ENCODE measurements at regions not wholly inside any gene's neighbourhood (a gene's known extent, or its start where the extent isn't known, plus 50 kb on each side); places are given as distances from the start of the nearest gene placed in this dataset.
"Not testable (repeated sequence)": the region's sequence is repeated elsewhere in the genome, so short reads cannot be mapped to it uniquely, and the experiment has no call there.

DNA sequence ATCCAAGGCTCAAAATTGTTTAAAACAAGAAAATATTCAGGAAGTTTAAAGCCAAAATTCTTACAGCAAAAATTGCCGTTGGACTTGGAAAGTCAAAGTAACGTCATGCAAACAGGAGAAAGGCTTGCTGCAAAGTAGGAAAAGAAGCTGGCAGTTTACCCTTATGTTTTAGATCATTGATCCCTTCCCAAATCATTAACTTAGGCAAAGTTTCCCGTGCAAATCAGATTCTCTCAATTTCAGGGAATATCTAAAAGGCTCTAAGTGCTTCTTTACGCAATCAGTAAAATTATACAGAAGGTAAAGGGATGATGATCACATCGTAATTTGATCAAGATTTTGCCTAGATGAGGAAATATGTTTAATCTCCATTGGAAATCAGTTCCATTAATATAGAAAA is 197.5 kb downstream of the ALDH8A1 start:
- Histone ChIP-seq H3K27me3 (replicated peaks; ENCODE audit: insufficient read depth) (peaks cover 9% of the 10 kb centered on the region; the same call in 1 of the 2 replicates), H3K4me2 (ENCODE audit: unreplicated experiment) (no peak overlapping the region), H3K9me3 (ENCODE audit: low read depth) (no peaks in the 10 kb centered on the region), H3K36me3 (ENCODE audit: low read depth) (no peaks in the 10 kb centered on the region), H3K9me2 (ENCODE audit: insufficient read depth) (no peaks in the 10 kb centered on the region), H2AFZ (no peak overlapping the region), H3K4me3 (no peak overlapping the region), H3K9ac (no peak overlapping the region), H3K27ac (no peak overlapping the region), H3F3A (ENCODE audit: insufficient read depth) (no peaks in the 10 kb centered on the region), H3K79me2 (ENCODE audit: insufficient read depth) (no peaks in the 10 kb centered on the region), H4K20me1 (ENCODE audit: insufficient read depth) (no peaks in the 10 kb centered on the region), H3K4me1 (ENCODE audit: insufficient read depth) (peaks cover 5% of the 10 kb centered on the region; the same call in 1 of the 2 replicates)
- in situ Hi-C loops (cut with MboI): no loop called here
- no peak for TF ChIP-seq EZH2phosphoT487 (IDR thresholded peaks at IDR 0.05; ENCODE audit: insufficient read depth, low read depth)
- TF ChIP-seq EZH2 (IDR thresholded peaks at IDR 0.05; ENCODE audit: insufficient read depth, poor library complexity, severe bottlenecking): no peak
- 74 to 79% methylated on average over 5 of the region's 5 CpGs for WGBS, 2 experiments (ENCODE audit: low coverage in 1 of 2, low lambda C conversion rate in 2 of 2, missing lambda C conversion rate in 2 of 2)
- no peak for DNase-seq

DNA sequence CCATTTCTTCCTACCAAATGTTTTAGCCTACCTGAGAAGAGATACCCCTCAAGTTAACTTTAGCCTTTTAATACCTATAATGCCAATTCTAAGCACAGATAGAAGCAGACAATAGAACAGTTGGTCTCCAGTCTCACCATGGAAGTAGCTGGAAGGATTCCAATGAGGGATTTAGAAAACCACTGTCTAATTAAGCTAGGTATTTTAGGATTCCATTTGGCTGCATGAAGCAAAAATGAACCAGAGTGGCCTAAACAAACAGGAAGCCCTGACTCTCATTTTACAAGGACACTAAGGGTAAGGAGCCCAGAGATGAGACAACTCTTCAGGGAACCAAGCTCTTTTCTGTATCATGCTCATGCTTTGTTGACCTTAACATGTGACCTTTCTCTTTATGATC is 199.2 kb downstream of the ALDH8A1 start:
- Histone ChIP-seq H3K4me2 (ENCODE audit: unreplicated experiment) (no peak overlapping the region), H3K27ac (no peak overlapping the region), H3K36me3 (ENCODE audit: low read depth) (no peaks in the 10 kb centered on the region), H3K9ac (no peak overlapping the region), H3K79me2 (ENCODE audit: insufficient read depth) (no peaks in the 10 kb centered on the region), H3K4me3 (no peak overlapping the region), H2AFZ (no peak overlapping the region), H3K27me3 (replicated peaks; ENCODE audit: insufficient read depth) (peaks cover 4% of the 10 kb centered on the region; the same call in 1 of the 2 replicates), H3K9me3 (ENCODE audit: low read depth) (no peaks in the 10 kb centered on the region), H3F3A (ENCODE audit: insufficient read depth) (no peaks in the 10 kb centered on the region), H4K20me1 (ENCODE audit: insufficient read depth) (no peaks in the 10 kb centered on the region), H3K9me2 (ENCODE audit: insufficient read depth) (no peaks in the 10 kb centered on the region), H3K4me1 (ENCODE audit: insufficient read depth) (peaks cover 5% of the 10 kb centered on the region; the same call in 1 of the 2 replicates)
- TF ChIP-seq EZH2 (IDR thresholded peaks at IDR 0.05; ENCODE audit: insufficient read depth, poor library complexity, severe bottlenecking): no peak
- no peak for TF ChIP-seq EZH2phosphoT487 (IDR thresholded peaks at IDR 0.05; ENCODE audit: insufficient read depth, low read depth)
- in situ Hi-C loops (cut with MboI): no loop called here
- DNase-seq: peak; percentile 33

DNA sequence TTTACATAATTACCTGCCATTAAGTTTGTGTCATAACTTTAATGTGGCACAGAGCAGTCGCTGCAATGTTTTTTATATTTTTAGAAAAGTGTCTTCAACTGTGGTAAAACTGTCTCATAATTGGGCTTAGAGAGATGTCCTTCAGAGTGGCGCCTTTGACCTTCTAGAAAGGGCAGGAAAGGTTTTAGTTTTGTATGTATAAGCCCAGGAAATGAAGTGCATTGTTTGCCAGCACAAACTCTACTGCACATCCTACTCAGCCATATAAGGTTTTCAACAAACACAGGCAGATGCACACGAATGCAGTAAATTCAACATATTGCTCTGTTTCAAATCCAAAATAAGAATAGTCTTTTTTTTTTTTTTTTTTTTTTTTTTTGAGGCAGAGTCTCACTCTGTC is 201.4 kb downstream of the ALDH8A1 start:
- no peaks in the 10 kb centered on the region for H3K9me3 ChIP-seq (ENCODE audit: low read depth)
- no peaks in the 10 kb centered on the region for H4K20me1 ChIP-seq (ENCODE audit: insufficient read depth)
- peaks cover 4% of the 10 kb centered on the region; the same call in 1 of the 2 replicates for H3K27me3 ChIP-seq (replicated peaks; ENCODE audit: insufficient read depth)
- no peaks in the 10 kb centered on the region for H3K36me3 ChIP-seq (ENCODE audit: low read depth)
- H3K4me2 ChIP-seq (ENCODE audit: unreplicated experiment): no peak overlapping the region
- no peak overlapping the region for H3K27ac ChIP-seq
- H3K4me3 ChIP-seq: no peak overlapping the region
- H3K4me1 ChIP-seq (ENCODE audit: insufficient read depth): peaks cover 9% of the 10 kb centered on the region; the same call in 1 of the 2 replicates
- H3K79me2 ChIP-seq (ENCODE audit: insufficient read depth): no peaks in the 10 kb centered on the region
- TF ChIP-seq EZH2 (IDR thresholded peaks at IDR 0.05; ENCODE audit: insufficient read depth, poor library complexity, severe bottlenecking) (no peak), EZH2phosphoT487 (IDR thresholded peaks at IDR 0.05; ENCODE audit: insufficient read depth, low read depth) (no peak)
- WGBS, 2 experiments (ENCODE audit: low coverage in 1 of 2, low lambda C conversion rate in 2 of 2, missing lambda C conversion rate in 2 of 2): 86 to 90% methylated on average over 3 of the region's 3 CpGs
- H3F3A ChIP-seq (ENCODE audit: insufficient read depth): no peaks in the 10 kb centered on the region
- in situ Hi-C loops (cut with MboI): no loop called here
- no peak overlapping the region for H2AFZ ChIP-seq
- no peak for DNase-seq
- H3K9me2 ChIP-seq (ENCODE audit: insufficient read depth): no peaks in the 10 kb centered on the region
- no peak overlapping the region for H3K9ac ChIP-seq

DNA sequence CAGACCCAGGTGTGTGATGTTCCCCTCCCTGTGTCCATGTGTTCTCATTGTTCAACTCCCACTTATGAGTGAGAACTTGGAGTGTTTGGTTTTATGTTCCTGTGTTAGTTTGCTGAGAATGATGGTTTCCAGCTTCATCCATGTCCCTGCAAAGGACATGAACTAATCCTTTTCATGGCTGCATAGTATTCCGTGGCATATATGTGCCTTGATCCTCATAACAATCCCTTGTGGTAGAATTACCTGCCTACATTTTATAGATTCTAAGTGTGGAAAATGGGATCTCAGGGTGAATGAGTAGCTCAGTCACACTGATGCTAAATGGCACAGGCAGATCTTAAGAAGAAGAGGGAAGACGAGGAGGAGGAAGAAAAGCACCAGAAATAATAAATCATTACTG is 202.7 kb downstream of the ALDH8A1 start:
- not testable (repeated sequence) for H3K27me3 ChIP-seq (replicated peaks; ENCODE audit: insufficient read depth)
- WGBS, 2 experiments (ENCODE audit: low coverage in 1 of 2, low lambda C conversion rate in 2 of 2, missing lambda C conversion rate in 2 of 2): 58 to 66% methylated on average over 2 of the region's 2 CpGs

GRCh38 chr6:134746140-134746539 is 203.8 kb downstream of the ALDH8A1 start:
- H4K20me1 ChIP-seq (ENCODE audit: insufficient read depth): no peaks in the 10 kb centered on the region
- in situ Hi-C loops (cut with MboI): no loop called here
- H3K79me2 ChIP-seq (ENCODE audit: insufficient read depth): no peaks in the 10 kb centered on the region
- no peak overlapping the region for H3K4me3 ChIP-seq
- no peak overlapping the region for H2AFZ ChIP-seq
- TF ChIP-seq EZH2phosphoT487 (IDR thresholded peaks at IDR 0.05; ENCODE audit: insufficient read depth, low read depth): no peak
- no peak for TF ChIP-seq EZH2 (IDR thresholded peaks at IDR 0.05; ENCODE audit: insufficient read depth, poor library complexity, severe bottlenecking)
- H3K9me2 ChIP-seq (ENCODE audit: insufficient read depth): no peaks in the 10 kb centered on the region
- H3K4me2 ChIP-seq (ENCODE audit: unreplicated experiment): no peak overlapping the region
- no peak for DNase-seq
- no peaks in the 10 kb centered on the region for H3F3A ChIP-seq (ENCODE audit: insufficient read depth)
- peaks cover 9% of the 10 kb centered on the region; the same call in 1 of the 2 replicates for H3K4me1 ChIP-seq (ENCODE audit: insufficient read depth)
- no peaks in the 10 kb centered on the region for H3K36me3 ChIP-seq (ENCODE audit: low read depth)
- 75 to 88% methylated on average over 2 of the region's 2 CpGs for WGBS, 2 experiments (ENCODE audit: low coverage in 1 of 2, low lambda C conversion rate in 2 of 2, missing lambda C conversion rate in 2 of 2)
- H3K9ac ChIP-seq: no peak overlapping the region
- no peak overlapping the region for H3K27ac ChIP-seq
- peaks cover 4% of the 10 kb centered on the region; the same call in 1 of the 2 replicates for H3K27me3 ChIP-seq (replicated peaks; ENCODE audit: insufficient read depth)
- no peaks in the 10 kb centered on the region for H3K9me3 ChIP-seq (ENCODE audit: low read depth)

More for the DNA sequence above, 202.7 kb downstream of the ALDH8A1 start:
- DNase-seq; H3K9me2 ChIP-seq (ENCODE audit: insufficient read depth); H3K4me2 ChIP-seq (ENCODE audit: unreplicated experiment); H3K4me3 ChIP-seq; in situ Hi-C loops (cut with MboI); H3K79me2 ChIP-seq (ENCODE audit: insufficient read depth); H3K36me3 ChIP-seq (ENCODE audit: low read depth); H3K9me3 ChIP-seq (ENCODE audit: low read depth); H3K4me1 ChIP-seq (ENCODE audit: insufficient read depth); H2AFZ ChIP-seq; H3K9ac ChIP-seq; H3F3A ChIP-seq (ENCODE audit: insufficient read depth); H4K20me1 ChIP-seq (ENCODE audit: insufficient read depth); H3K27ac ChIP-seq: not testable (repeated sequence)

DNA sequence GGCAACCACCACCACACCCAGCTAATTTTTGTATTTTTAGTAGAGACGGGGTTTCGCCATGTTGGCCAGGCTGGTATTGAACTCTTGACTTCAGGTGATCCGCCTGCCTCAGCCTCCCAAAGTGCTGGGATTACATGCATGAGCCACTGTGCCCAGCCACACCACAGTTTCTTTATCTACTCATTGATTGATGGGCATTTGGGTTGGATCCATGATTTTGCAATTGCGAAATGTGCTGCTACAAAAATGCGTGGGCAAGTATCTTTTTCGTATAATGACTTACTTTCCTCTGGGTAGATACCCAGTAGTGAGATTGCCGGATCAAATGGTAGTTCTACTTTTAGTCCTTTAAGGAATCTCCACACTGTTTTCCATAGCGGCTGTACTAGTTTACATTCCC is 204.7 kb downstream of the ALDH8A1 start:
- H4K20me1 ChIP-seq (ENCODE audit: insufficient read depth); H3K4me3 ChIP-seq; H3K79me2 ChIP-seq (ENCODE audit: insufficient read depth); in situ Hi-C loops (cut with MboI); H3K27ac ChIP-seq; H3K36me3 ChIP-seq (ENCODE audit: low read depth); H2AFZ ChIP-seq; H3K4me2 ChIP-seq (ENCODE audit: unreplicated experiment); H3K9ac ChIP-seq; H3K9me3 ChIP-seq (ENCODE audit: low read depth); H3K9me2 ChIP-seq (ENCODE audit: insufficient read depth); H3K4me1 ChIP-seq (ENCODE audit: insufficient read depth); H3F3A ChIP-seq (ENCODE audit: insufficient read depth); DNase-seq; H3K27me3 ChIP-seq (replicated peaks; ENCODE audit: insufficient read depth): not testable (repeated sequence)
- 73 to 75% methylated on average over 8 of the region's 8 CpGs for WGBS, 2 experiments (ENCODE audit: low coverage in 1 of 2, low lambda C conversion rate in 2 of 2, missing lambda C conversion rate in 2 of 2)
